ENCODE measurements at regions not wholly inside any gene's neighbourhood (a gene's known extent, or its start where the extent isn't known, plus 50 kb on each side); places are given as distances from the start of the nearest gene placed in this dataset.

GRCh38 chr1:104929280-104929679, 1179.6 kb downstream of the AMY1C start:
- Histone ChIP-seq H3K36me3 (replicated peaks; ENCODE audit: insufficient read depth, low read length) (no peaks in the 10 kb centered on the region), H3F3A (ENCODE audit: insufficient read depth, low read length) (no peaks in the 10 kb centered on the region), H3K27me3 (replicated peaks; ENCODE audit: insufficient read depth, low read length) (no peaks in the 10 kb centered on the region), H3K9me2 (replicated peaks; ENCODE audit: insufficient read depth, low read length) (no peaks in the 10 kb centered on the region), H3K79me2 (ENCODE audit: low read length) (no peaks in the 10 kb centered on the region), H3K9me3 (replicated peaks; ENCODE audit: insufficient read depth, low read length) (no peaks in the 10 kb centered on the region), H3K4me2 (ENCODE audit: low read depth, low read length) (no peak overlapping the region), H3K4me1 (ENCODE audit: low read length) (no peaks in the 10 kb centered on the region), H3K4me3 (ENCODE audit: low read length) (no peak overlapping the region), H3K27ac (ENCODE audit: low read length) (no peak overlapping the region), H3K9ac (ENCODE audit: low read length) (no peak overlapping the region), H4K20me1 (ENCODE audit: insufficient read depth, low read length) (no peaks in the 10 kb centered on the region), H2AFZ (ENCODE audit: low read length) (no peak overlapping the region)
- TF ChIP-seq EZH2phosphoT487 (IDR thresholded peaks at IDR 0.05; ENCODE audit: low read length) = no peak
- TF ChIP-seq EZH2 (optimal IDR thresholded peaks at IDR 0.05; ENCODE audit: low read depth, low read length) = no peak
- no peak for TF ChIP-seq CTCF (IDR thresholded peaks at IDR 0.05; ENCODE audit: low read length)
- no peak for DNase-seq

DNA sequence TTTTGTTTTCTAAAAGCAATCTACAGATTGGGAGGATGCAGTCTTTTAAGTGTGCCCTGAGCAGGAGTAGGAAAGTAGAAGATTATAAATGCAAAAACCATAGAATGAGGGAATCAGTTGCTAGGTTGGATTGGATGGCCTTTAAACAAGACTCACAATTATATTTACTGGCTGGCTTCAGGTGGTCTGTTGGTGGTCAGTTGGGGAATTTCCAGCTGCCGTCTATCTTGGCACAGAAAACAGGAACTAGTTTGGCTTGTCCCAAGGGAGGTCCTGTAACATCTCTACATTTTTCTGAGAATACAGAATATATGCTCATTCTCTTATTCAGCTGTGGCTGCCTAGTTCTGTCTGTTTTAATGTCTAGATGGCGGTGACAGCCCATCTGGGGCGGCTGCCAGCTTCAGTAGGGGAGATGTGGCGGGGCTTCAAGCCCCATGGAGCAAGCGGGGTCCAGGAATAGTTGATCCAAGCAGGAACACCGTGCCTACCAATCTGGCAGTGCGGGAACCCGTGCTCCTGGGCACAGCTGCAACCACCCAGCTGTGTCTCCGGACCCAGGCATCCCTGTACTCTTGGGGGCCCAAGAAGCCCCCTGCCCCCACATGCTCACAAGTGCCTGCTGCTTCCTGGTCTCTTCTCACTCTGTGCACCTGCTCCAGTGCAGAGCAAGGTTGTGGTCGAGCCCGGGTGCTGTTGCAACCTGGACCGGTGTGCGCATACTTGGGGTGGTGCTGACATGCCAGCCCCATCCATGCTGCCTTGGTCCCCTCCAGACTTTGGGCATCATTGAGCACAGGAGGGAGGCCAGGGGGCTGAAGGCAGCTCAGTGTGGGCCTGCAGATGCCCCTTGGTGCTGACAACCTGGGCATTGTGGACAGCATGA, 1182.6 kb downstream of the AMY1C start:
- Histone ChIP-seq H3K4me2 (ENCODE audit: low read depth, low read length) (no peak overlapping the region), H3K27ac (ENCODE audit: low read length) (no peak overlapping the region), H4K20me1 (ENCODE audit: insufficient read depth, low read length) (no peaks in the 10 kb centered on the region), H3F3A (ENCODE audit: insufficient read depth, low read length) (no peaks in the 10 kb centered on the region), H3K9me3 (replicated peaks; ENCODE audit: insufficient read depth, low read length) (no peaks in the 10 kb centered on the region), H3K4me3 (ENCODE audit: low read length) (no peak overlapping the region), H3K27me3 (replicated peaks; ENCODE audit: insufficient read depth, low read length) (no peaks in the 10 kb centered on the region), H3K4me1 (ENCODE audit: low read length) (no peaks in the 10 kb centered on the region), H3K79me2 (ENCODE audit: low read length) (no peaks in the 10 kb centered on the region), H3K36me3 (replicated peaks; ENCODE audit: insufficient read depth, low read length) (no peaks in the 10 kb centered on the region), H2AFZ (ENCODE audit: low read length) (no peak overlapping the region), H3K9ac (ENCODE audit: low read length) (no peak overlapping the region), H3K9me2 (replicated peaks; ENCODE audit: insufficient read depth, low read length) (no peaks in the 10 kb centered on the region)
- DNase-seq = no peak
- TF ChIP-seq EZH2phosphoT487 (IDR thresholded peaks at IDR 0.05; ENCODE audit: low read length) (no peak), EZH2 (optimal IDR thresholded peaks at IDR 0.05; ENCODE audit: low read depth, low read length) (no peak), CTCF (IDR thresholded peaks at IDR 0.05; ENCODE audit: low read length) (no peak)

DNA sequence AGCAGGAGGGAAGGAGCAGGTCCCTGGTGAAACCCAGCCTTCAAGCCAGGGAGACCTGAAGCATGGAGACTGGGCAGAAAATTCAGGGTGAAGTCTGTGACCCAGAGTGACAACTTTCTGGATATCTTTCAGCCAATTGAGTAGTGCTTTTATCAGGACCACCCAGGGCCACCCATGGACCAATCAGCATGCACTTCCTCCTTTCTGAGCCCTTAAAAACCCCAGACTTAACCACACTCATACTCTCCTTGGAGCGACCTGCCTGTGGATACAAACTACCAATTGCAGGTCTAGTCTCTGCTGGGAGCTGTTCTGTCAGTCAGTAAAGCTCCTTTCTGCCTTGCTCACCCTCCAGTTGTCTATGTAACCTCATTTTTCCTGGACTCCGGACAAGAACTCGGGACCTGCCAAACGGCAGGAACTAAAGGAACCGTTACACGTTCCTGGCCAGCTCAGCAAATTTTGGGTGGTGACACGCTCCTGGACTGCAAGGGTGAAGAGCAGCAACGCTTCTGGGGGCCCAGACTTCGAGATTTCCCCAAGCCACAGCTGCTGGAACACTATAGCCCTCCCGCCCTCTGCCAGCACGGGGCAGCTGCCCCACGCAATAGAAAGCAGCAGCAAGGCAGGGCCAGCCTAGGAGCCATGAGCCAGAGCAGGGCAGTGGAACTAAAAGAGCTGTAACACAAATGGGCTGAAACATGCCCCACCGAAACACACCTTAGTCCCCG, 1183.4 kb downstream of the AMY1C start:
- no peak for DNase-seq
- H4K20me1 ChIP-seq (ENCODE audit: insufficient read depth, low read length) = no peaks in the 10 kb centered on the region
- H3K9me2 ChIP-seq (replicated peaks; ENCODE audit: insufficient read depth, low read length) = no peaks in the 10 kb centered on the region
- no peaks in the 10 kb centered on the region for H3F3A ChIP-seq (ENCODE audit: insufficient read depth, low read length)
- H3K9me3 ChIP-seq (replicated peaks; ENCODE audit: insufficient read depth, low read length) = no peaks in the 10 kb centered on the region
- TF ChIP-seq CTCF (IDR thresholded peaks at IDR 0.05; ENCODE audit: low read length) (no peak), EZH2 (optimal IDR thresholded peaks at IDR 0.05; ENCODE audit: low read depth, low read length) (no peak), EZH2phosphoT487 (IDR thresholded peaks at IDR 0.05; ENCODE audit: low read length) (no peak)
- H3K4me3 ChIP-seq (ENCODE audit: low read length) = no peak overlapping the region
- H3K9ac ChIP-seq (ENCODE audit: low read length) = no peak overlapping the region
- H3K4me2 ChIP-seq (ENCODE audit: low read depth, low read length) = no peak overlapping the region
- H3K27ac ChIP-seq (ENCODE audit: low read length) = no peak overlapping the region
- H3K36me3 ChIP-seq (replicated peaks; ENCODE audit: insufficient read depth, low read length) = no peaks in the 10 kb centered on the region
- H3K27me3 ChIP-seq (replicated peaks; ENCODE audit: insufficient read depth, low read length) = no peaks in the 10 kb centered on the region
- no peaks in the 10 kb centered on the region for H3K4me1 ChIP-seq (ENCODE audit: low read length)
- no peak overlapping the region for H2AFZ ChIP-seq (ENCODE audit: low read length)
- no peaks in the 10 kb centered on the region for H3K79me2 ChIP-seq (ENCODE audit: low read length)

Data from MM.1S (cell line).